ENCODE measurements at regions not wholly inside any gene's neighbourhood (a gene's known extent, or its start where the extent isn't known, plus 50 kb on each side); places are given as distances from the start of the nearest gene placed in this dataset.

GRCh38 chr16:35195173-35195863, 1735.9 kb downstream of the TP53TG3F start:
- TF ChIP-seq CTCF (IDR thresholded peaks at IDR 0.05; ENCODE audit: low read depth, low read length), result peak; percentile 32
- TF ChIP-seq POLR2A (IDR thresholded peaks at IDR 0.05; ENCODE audit: extremely low read depth, insufficient read length), result no peak
- no peak for TF ChIP-seq MYC (IDR thresholded peaks at IDR 0.05; ENCODE audit: low read depth, low read length)
- TF ChIP-seq MAX (IDR thresholded peaks at IDR 0.05; ENCODE audit: low read depth, low read length), result no peak

All from NB4 (cell line).